Cardiac septum (tissue), 1 donor: ENCODE measurements at regions not wholly inside any gene's neighbourhood (a gene's known extent, or its start where the extent isn't known, plus 50 kb on each side); places are given as distances from the start of the nearest gene placed in this dataset.

Experiments
- DNase-seq: peaks from one replicate; pipeline ENCODE4 v3.0.0-alpha.2; 2020; ENCODE audit warnings: low spot score
- intact Hi-C: fragments of 100-400 bp; cut with DNase I; formaldehyde crosslinking; loops from one replicate; pipeline ENCODE4 v1.14.0; 2022
- donor health status: DM: no; HTN: no; CAD: no.

GRCh38 chr11:110778343-110778742 is 66.1 kb upstream of the ARHGAP20 start:
- no peak for DNase-seq
- intact Hi-C loops: no loop called here

DNA sequence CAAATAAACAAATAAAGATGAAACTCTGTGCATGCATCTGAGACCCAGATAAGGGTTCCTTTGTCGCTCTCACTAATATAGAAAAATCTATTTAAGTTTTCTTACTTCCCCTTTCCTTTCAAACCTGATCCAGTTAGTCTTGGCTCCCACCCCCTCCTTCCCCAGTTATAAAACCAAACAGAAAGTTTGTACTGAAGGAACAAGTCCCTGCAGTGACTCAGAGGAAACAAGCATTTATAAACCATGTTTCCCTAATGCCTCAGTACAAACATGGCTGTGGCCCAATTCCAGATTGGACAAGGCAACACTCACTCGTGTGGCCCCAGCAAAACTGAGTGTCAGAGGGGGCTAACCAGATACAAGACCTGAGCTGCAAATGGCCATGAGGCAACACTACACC is 65.5 kb upstream of the ARHGAP20 start:
- no peak for DNase-seq
- intact Hi-C loops: no loop called here

GRCh38 chr11:110776081-110776480 is 63.8 kb upstream of the ARHGAP20 start:
- no peak for DNase-seq
- intact Hi-C loops: no loop called here

GRCh38 chr11:110774138-110775014 is 62.1 kb upstream of the ARHGAP20 start:
- intact Hi-C loops: no loop called here
- no peak for DNase-seq

GRCh38 chr11:110773442-110773841 is 61.2 kb upstream of the ARHGAP20 start:
- intact Hi-C loops: no loop called here

DNA sequence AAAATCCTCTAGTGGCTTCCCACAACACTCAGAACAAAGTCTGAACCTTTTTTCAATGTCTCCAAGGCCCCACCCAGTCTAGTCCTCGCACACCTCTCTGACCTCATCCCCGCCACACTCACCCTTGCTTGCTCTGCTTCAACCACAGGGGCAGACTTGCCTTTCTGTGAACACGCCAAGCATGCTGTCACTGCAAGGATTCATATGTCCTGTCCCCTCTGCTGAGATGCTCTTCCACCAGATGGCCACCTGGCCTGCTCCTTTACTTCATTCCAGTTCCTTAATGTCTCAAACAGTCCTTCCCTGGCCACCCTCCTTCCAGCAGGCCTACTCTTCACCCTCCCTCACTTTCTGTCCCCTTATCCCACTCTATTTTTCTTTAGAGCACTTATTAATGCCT is 60.6 kb upstream of the ARHGAP20 start:
- DNase-seq: no peak
- intact Hi-C loops: no loop called here

More at GRCh38 chr11:110773442-110773841, 61.2 kb upstream of the ARHGAP20 start:
- no peak for DNase-seq

- intact Hi-C loops: loop anchor here (5.0 kb wide), 1 partner anchor 36 kb away; no protein-coding TSS in a partner anchor
- DNase-seq: no peak
Observed at GRCh38 chr11:110766316-110766715, 54.1 kb upstream of the ARHGAP20 start.

- intact Hi-C loops: no loop called here
- no peak for DNase-seq
Observed at GRCh38 chr11:110764485-110764884, 52.2 kb upstream of the ARHGAP20 start.

GRCh38 chr11:110763249-110764011 is 51.2 kb upstream of the ARHGAP20 start:
- intact Hi-C loops: no loop called here
- no peak for DNase-seq

GRCh38 chr11:110762590-110762989 is 50.4 kb upstream of the ARHGAP20 start:
- no peak for DNase-seq
- intact Hi-C loops: no loop called here
